ENCODE measurements at regions not wholly inside any gene's neighbourhood (a gene's known extent, or its start where the extent isn't known, plus 50 kb on each side); places are given as distances from the start of the nearest gene placed in this dataset.

DNA sequence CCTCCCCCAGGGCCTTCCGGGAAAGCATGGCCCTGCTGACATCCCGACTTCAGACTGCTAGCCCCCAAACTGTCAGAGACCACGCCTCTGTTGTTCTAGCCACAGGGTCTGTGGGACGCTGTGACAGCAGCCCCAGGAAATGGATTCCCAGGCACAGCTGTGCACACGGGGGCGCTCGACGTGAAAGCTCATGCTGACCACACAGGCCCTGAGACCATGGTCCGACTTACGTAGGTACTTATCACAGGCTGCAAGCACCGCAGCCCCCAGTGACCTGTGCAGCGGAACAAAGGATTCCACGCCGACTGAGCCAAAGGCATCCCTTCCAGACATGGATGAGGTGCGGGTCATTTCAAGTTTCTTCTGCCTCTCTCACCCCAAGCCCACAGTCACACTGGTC lies 150.6 kb downstream of the CTTN start:
- intact Hi-C loops (cut with micrococcal nuclease): no loop called here
- ATAC-seq: no peak
- TF ChIP-seq EZH2 (IDR thresholded peaks at IDR 0.05) (no peak), ZNF274 (IDR thresholded peaks at IDR 0.05; ENCODE audit: low read depth, low read length) (no peak)
- Histone ChIP-seq H3K9me3 (ENCODE audit: control insufficient read depth in 1 of 2, insufficient read depth in 1 of 2, low read depth in 1 of 2, low read length in 2 of 2) (no peaks in the 10 kb centered on the region), H3K36me3 (ENCODE audit: control insufficient read depth in 1 of 2, insufficient read depth in 2 of 2, low read length in 2 of 2) (no peaks in the 10 kb centered on the region), H3K9me2 (ENCODE audit: insufficient read depth) (no peaks in the 10 kb centered on the region), H3K79me2 (ENCODE audit: insufficient read depth, low read length) (no peaks in the 10 kb centered on the region), H4K20me1 (ENCODE audit: insufficient read depth) (no peaks in the 10 kb centered on the region), H3K4me3 (replicated peaks in 1 of 2; ENCODE audit: low read depth in 1 of 2, low read length in 2 of 2) (no peak overlapping the region), H3K4me1 (ENCODE audit: control insufficient read depth in 1 of 2, insufficient read depth in 2 of 2, low read length in 2 of 2) (no peaks in the 10 kb centered on the region; a peak in 1 of 4 replicates), H3K27ac (ENCODE audit: low read depth, low read length) (no peak overlapping the region), H2AFZ (ENCODE audit: low read depth, low read length, poor library complexity, severe bottlenecking) (no peak overlapping the region), H3K27me3 (ENCODE audit: insufficient read depth, low read length) (no peaks in the 10 kb centered on the region), H3K4me2 (ENCODE audit: low read length) (no peak overlapping the region), H3K9ac (ENCODE audit: low read length) (no peak overlapping the region)
- no TSS peak for BruUV-seq (replicated peaks)
- ChIA-PET CTCF (no interaction called here), RAD21 (ENCODE audit: low non-redundant PET in 1 of 2, low total read pairs in 2 of 2, uncharacterized antibody in 2 of 2, unreplicated experiment in 2 of 2) (no interaction called here), POLR2A (no interaction called here)
- no peak for DNase-seq (ENCODE audit: low read depth, low spot score)

DNA sequence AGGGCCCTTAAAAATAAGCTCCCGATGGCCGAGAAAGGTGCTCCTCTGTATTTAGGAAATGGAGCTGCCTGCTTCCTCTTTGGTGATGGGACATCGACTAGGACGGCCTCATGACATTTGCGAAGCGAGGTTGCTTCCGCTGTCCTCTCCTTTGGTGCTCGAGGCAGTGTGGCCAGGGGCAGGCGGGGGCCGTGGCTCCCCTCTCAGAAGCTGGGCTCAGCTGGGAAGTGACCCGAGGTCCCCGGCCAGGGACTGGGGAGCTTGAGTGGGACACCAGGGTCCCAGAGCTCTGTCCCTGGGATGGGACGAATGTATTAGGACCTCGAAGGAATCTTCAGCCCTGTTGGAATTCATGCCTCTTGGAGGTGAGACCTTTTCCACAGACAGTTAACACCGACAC lies 151.1 kb downstream of the CTTN start:
- ChIA-PET RAD21 (ENCODE audit: low non-redundant PET in 1 of 2, low total read pairs in 2 of 2, uncharacterized antibody in 2 of 2, unreplicated experiment in 2 of 2) (no interaction called here), CTCF (no interaction called here), POLR2A (no interaction called here)
- ATAC-seq: no peak
- no peak overlapping the region for H3K27ac ChIP-seq (ENCODE audit: low read depth, low read length)
- H3K4me1 ChIP-seq (ENCODE audit: control insufficient read depth in 1 of 2, insufficient read depth in 2 of 2, low read length in 2 of 2): no peaks in the 10 kb centered on the region; a peak in 1 of 4 replicates
- no peak overlapping the region for H3K4me2 ChIP-seq (ENCODE audit: low read length)
- H3K36me3 ChIP-seq (ENCODE audit: control insufficient read depth in 1 of 2, insufficient read depth in 2 of 2, low read length in 2 of 2): no peaks in the 10 kb centered on the region
- H3K9me2 ChIP-seq (ENCODE audit: insufficient read depth): no peaks in the 10 kb centered on the region
- intact Hi-C loops (cut with micrococcal nuclease): no loop called here
- H2AFZ ChIP-seq (ENCODE audit: low read depth, low read length, poor library complexity, severe bottlenecking): no peak overlapping the region
- no TSS peak for BruUV-seq (replicated peaks)
- no peak overlapping the region for H3K9ac ChIP-seq (ENCODE audit: low read length)
- no peak overlapping the region for H3K4me3 ChIP-seq (replicated peaks in 1 of 2; ENCODE audit: low read depth in 1 of 2, low read length in 2 of 2)
- H3K79me2 ChIP-seq (ENCODE audit: insufficient read depth, low read length): no peaks in the 10 kb centered on the region
- no peak for DNase-seq (ENCODE audit: low read depth, low spot score)
- H3K9me3 ChIP-seq (ENCODE audit: control insufficient read depth in 1 of 2, insufficient read depth in 1 of 2, low read depth in 1 of 2, low read length in 2 of 2): no peaks in the 10 kb centered on the region
- H4K20me1 ChIP-seq (ENCODE audit: insufficient read depth): no peaks in the 10 kb centered on the region
- no peaks in the 10 kb centered on the region for H3K27me3 ChIP-seq (ENCODE audit: insufficient read depth, low read length)
- TF ChIP-seq EZH2phosphoT487 (IDR thresholded peaks at IDR 0.05; ENCODE audit: borderline replicate concordance) (no peak), CTCF (IDR thresholded peaks at IDR 0.05 in 2 of 3, conservative IDR thresholded peaks at IDR 0.05 in 1 of 3; ENCODE audit: borderline replicate concordance in 1 of 3, insufficient read depth in 1 of 3, low read depth in 2 of 3, low read length in 2 of 3) (no peak), SIN3A (IDR thresholded peaks at IDR 0.05; ENCODE audit: low read depth) (no peak), JUND (IDR thresholded peaks at IDR 0.05) (no peak), ELF1 (IDR thresholded peaks at IDR 0.05; ENCODE audit: borderline replicate concordance, low read depth) (no peak), EZH2 (IDR thresholded peaks at IDR 0.05) (no peak), ZFX (IDR thresholded peaks at IDR 0.05) (no peak), ZNF274 (IDR thresholded peaks at IDR 0.05; ENCODE audit: low read depth, low read length) (no peak), EGR1 (IDR thresholded peaks at IDR 0.05; ENCODE audit: low read depth) (no peak), TCF7L2 (IDR thresholded peaks at IDR 0.05; ENCODE audit: borderline replicate concordance, extremely low read depth, insufficient read depth, insufficient read length) (no peak), RAD21 (IDR thresholded peaks at IDR 0.05; ENCODE audit: low read depth) (no peak), SRF (IDR thresholded peaks at IDR 0.05; ENCODE audit: low read depth) (no peak)
- TF ChIP-seq, protein P1, sequence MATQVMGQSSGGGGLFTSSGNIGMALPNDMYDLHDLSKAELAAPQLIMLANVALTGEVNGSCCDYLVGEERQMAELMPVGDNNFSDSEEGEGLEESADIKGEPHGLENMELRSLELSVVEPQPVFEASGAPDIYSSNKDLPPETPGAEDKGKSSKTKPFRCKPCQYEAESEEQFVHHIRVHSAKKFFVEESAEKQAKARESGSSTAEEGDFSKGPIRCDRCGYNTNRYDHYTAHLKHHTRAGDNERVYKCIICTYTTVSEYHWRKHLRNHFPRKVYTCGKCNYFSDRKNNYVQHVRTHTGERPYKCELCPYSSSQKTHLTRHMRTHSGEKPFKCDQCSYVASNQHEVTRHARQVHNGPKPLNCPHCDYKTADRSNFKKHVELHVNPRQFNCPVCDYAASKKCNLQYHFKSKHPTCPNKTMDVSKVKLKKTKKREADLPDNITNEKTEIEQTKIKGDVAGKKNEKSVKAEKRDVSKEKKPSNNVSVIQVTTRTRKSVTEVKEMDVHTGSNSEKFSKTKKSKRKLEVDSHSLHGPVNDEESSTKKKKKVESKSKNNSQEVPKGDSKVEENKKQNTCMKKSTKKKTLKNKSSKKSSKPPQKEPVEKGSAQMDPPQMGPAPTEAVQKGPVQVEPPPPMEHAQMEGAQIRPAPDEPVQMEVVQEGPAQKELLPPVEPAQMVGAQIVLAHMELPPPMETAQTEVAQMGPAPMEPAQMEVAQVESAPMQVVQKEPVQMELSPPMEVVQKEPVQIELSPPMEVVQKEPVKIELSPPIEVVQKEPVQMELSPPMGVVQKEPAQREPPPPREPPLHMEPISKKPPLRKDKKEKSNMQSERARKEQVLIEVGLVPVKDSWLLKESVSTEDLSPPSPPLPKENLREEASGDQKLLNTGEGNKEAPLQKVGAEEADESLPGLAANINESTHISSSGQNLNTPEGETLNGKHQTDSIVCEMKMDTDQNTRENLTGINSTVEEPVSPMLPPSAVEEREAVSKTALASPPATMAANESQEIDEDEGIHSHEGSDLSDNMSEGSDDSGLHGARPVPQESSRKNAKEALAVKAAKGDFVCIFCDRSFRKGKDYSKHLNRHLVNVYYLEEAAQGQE (IDR thresholded peaks at IDR 0.05; ENCODE audit: low read depth): no peak
- TF ChIP-seq, protein P2, sequence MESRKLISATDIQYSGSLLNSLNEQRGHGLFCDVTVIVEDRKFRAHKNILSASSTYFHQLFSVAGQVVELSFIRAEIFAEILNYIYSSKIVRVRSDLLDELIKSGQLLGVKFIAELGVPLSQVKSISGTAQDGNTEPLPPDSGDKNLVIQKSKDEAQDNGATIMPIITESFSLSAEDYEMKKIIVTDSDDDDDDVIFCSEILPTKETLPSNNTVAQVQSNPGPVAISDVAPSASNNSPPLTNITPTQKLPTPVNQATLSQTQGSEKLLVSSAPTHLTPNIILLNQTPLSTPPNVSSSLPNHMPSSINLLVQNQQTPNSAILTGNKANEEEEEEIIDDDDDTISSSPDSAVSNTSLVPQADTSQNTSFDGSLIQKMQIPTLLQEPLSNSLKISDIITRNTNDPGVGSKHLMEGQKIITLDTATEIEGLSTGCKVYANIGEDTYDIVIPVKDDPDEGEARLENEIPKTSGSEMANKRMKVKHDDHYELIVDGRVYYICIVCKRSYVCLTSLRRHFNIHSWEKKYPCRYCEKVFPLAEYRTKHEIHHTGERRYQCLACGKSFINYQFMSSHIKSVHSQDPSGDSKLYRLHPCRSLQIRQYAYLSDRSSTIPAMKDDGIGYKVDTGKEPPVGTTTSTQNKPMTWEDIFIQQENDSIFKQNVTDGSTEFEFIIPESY (IDR thresholded peaks at IDR 0.05; ENCODE audit: extremely low read depth, insufficient replicate concordance, low read length): no peak
